ENCODE measurements at regions not wholly inside any gene's neighbourhood (a gene's known extent, or its start where the extent isn't known, plus 50 kb on each side); places are given as distances from the start of the nearest gene placed in this dataset.

GRCh38 chr10:78934532-78934898, 134.3 kb upstream of the ZMIZ1 start:
- no peak overlapping the region for H3K4me3 ChIP-seq
- H3K4me1 ChIP-seq (replicated peaks in 1 of 2) = peaks cover 0 to 24% of the 10 kb centered on the region in 2 donors
- no peak for DNase-seq
- no peaks in the 10 kb centered on the region for H3K27me3 ChIP-seq
- H3K9me3 ChIP-seq (replicated peaks in 1 of 3) = no peaks in the 10 kb centered on the region
- no peaks in the 10 kb centered on the region for H3K36me3 ChIP-seq (replicated peaks in 1 of 2)
- no peak overlapping the region for H3K27ac ChIP-seq
- 73 to 86% (median 86%) methylated on average over 3 of the region's 3 CpGs for whole genome bisulfite sequencing, 4 donors
- TF ChIP-seq POLR2A (IDR thresholded peaks at IDR 0.05) (no peak), CTCF (IDR thresholded peaks at IDR 0.05) (no peak)
- intact Hi-C loops (cut with DNase I) = no loop called here

GRCh38 chr10:78934994-78935602, 133.7 kb upstream of the ZMIZ1 start:
- no peak for DNase-seq
- no peak for TF ChIP-seq POLR2A (IDR thresholded peaks at IDR 0.05)
- no peak for TF ChIP-seq CTCF (IDR thresholded peaks at IDR 0.05)
- no peak overlapping the region for H3K27ac ChIP-seq
- WGBS, 4 donors = 93 to 100% (median 97%) methylated on average over 4 of the region's 4 CpGs
- H3K9me3 ChIP-seq (replicated peaks in 1 of 3) = no peaks in the 10 kb centered on the region
- no peaks in the 10 kb centered on the region for H3K36me3 ChIP-seq (replicated peaks in 1 of 2)
- peaks cover 0 to 24% of the 10 kb centered on the region in 2 donors for H3K4me1 ChIP-seq (replicated peaks in 1 of 2)
- intact Hi-C loops (cut with DNase I) = no loop called here
- H3K4me3 ChIP-seq = no peak overlapping the region
- no peaks in the 10 kb centered on the region for H3K27me3 ChIP-seq

GRCh38 chr10:78935697-78936407, 132.9 kb upstream of the ZMIZ1 start:
- no peak for DNase-seq
- WGBS, 4 donors = 79 to 93% (median 84%) methylated on average over 11 to 12 of the region's 12 CpGs
- Histone ChIP-seq H3K4me3 (no peak overlapping the region), H3K27ac (no peak overlapping the region), H3K4me1 (replicated peaks in 1 of 2) (peaks cover 0 to 24% of the 10 kb centered on the region in 2 donors), H3K36me3 (replicated peaks in 1 of 2) (no peaks in the 10 kb centered on the region), H3K27me3 (no peaks in the 10 kb centered on the region), H3K9me3 (replicated peaks in 1 of 3) (no peaks in the 10 kb centered on the region)
- TF ChIP-seq CTCF (IDR thresholded peaks at IDR 0.05) (no peak), POLR2A (IDR thresholded peaks at IDR 0.05) (no peak)
- intact Hi-C loops (cut with DNase I) = no loop called here

GRCh38 chr10:78936412-78937342, 132.1 kb upstream of the ZMIZ1 start:
- no peaks in the 10 kb centered on the region for H3K27me3 ChIP-seq
- no peaks in the 10 kb centered on the region for H3K36me3 ChIP-seq (replicated peaks in 1 of 2)
- WGBS, 4 donors = 94 to 96% (median 95%) methylated on average over 11 to 13 of the region's 13 CpGs
- DNase-seq = no peak
- H3K9me3 ChIP-seq (replicated peaks in 1 of 3) = no peaks in the 10 kb centered on the region
- no peak overlapping the region for H3K27ac ChIP-seq
- intact Hi-C loops (cut with DNase I) = no loop called here
- no peak overlapping the region for H3K4me3 ChIP-seq
- peaks cover 0 to 16% of the 10 kb centered on the region in 2 donors for H3K4me1 ChIP-seq (replicated peaks in 1 of 2)
- no peak for TF ChIP-seq CTCF (IDR thresholded peaks at IDR 0.05)
